ENCODE measurements at regions not wholly inside any gene's neighbourhood (a gene's known extent, or its start where the extent isn't known, plus 50 kb on each side); places are given as distances from the start of the nearest gene placed in this dataset.

DNA sequence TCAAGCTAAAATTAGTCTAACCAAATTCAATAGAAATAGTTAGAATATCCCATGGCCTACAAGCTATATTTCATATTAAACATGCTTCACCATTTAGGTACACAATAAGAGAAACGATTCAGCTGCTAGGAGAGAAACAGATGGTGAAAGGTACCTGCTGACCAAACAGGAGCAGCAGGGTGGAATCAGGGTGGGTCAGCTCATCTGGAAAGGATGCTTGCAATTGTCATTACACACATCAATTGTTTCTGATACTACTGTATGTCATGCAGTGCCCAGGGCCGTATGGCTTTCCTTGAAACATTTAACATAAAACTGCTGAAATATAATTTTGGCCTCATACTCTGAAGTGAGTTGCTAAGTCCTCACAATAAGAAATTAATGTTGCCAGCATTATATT is 776.0 kb downstream of the DACH1 start:
- DNase-seq (no peak), ATAC-seq (no peak)
- Histone ChIP-seq H3K27ac (no peak overlapping the region), H3K4me3 (no peak overlapping the region), H3K4me1 (no peaks in the 10 kb centered on the region), H3K27me3 (no peaks in the 10 kb centered on the region), H3K9me3 (no peaks in the 10 kb centered on the region), H3K36me3 (replicated peaks in 1 of 2; ENCODE audit: insufficient read depth in 1 of 2, low read depth in 2 of 2) (no peaks in the 10 kb centered on the region)
- intact Hi-C loops (cut with DNase I), result no loop called here
- TF ChIP-seq CTCF (IDR thresholded peaks at IDR 0.05) (no peak), POLR2A (IDR thresholded peaks at IDR 0.05) (no peak)
- WGBS, 2 donors, result 48 to 62% methylated on average over 2 of the region's 2 CpGs

DNA sequence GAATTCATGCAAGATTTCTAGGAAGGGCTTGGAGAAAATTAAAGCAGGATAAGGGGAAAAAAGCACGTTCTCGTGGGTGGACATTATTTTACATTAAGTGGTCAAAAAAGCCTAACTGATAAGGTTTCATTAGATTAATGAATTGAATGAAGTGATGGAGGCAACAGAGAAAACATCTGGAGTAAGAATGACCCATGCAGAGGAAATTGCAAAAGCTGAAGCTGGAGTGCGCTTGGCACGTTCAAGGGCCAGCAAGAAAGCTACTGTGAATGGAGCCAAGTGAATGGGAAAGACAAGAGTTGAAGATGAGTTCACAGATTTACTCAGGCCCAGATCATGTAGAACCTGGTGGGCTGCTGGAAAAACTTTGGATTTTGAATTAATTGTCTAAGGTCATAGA is 777.9 kb downstream of the DACH1 start:
- H3K4me1 ChIP-seq, result no peaks in the 10 kb centered on the region
- no peak for DNase-seq
- H3K27me3 ChIP-seq, result no peaks in the 10 kb centered on the region
- WGBS, 2 donors, result 70 to 72% methylated on average over 4 of the region's 4 CpGs
- no peaks in the 10 kb centered on the region for H3K36me3 ChIP-seq (replicated peaks in 1 of 2; ENCODE audit: insufficient read depth in 1 of 2, low read depth in 2 of 2)
- intact Hi-C loops (cut with DNase I), result no loop called here
- no peak overlapping the region for H3K27ac ChIP-seq
- no peak for ATAC-seq
- H3K4me3 ChIP-seq, result no peak overlapping the region
- no peak for TF ChIP-seq CTCF (IDR thresholded peaks at IDR 0.05)
- TF ChIP-seq POLR2A (IDR thresholded peaks at IDR 0.05), result no peak
- H3K9me3 ChIP-seq, result no peaks in the 10 kb centered on the region

GRCh38 chr13:71087432-71087831 is 779.6 kb downstream of the DACH1 start:
- intact Hi-C loops (cut with DNase I), result no loop called here
- H3K4me3 ChIP-seq, result no peak overlapping the region
- WGBS, 2 donors, result 86 to 92% methylated on average over 12 to 15 of the region's 16 CpGs
- H3K27ac ChIP-seq, result no peak overlapping the region
- DNase-seq (no peak), ATAC-seq (no peak)
- no peaks in the 10 kb centered on the region for H3K36me3 ChIP-seq (replicated peaks in 1 of 2; ENCODE audit: insufficient read depth in 1 of 2, low read depth in 2 of 2)
- no peaks in the 10 kb centered on the region for H3K9me3 ChIP-seq
- no peaks in the 10 kb centered on the region for H3K4me1 ChIP-seq
- H3K27me3 ChIP-seq, result no peaks in the 10 kb centered on the region
- TF ChIP-seq POLR2A (IDR thresholded peaks at IDR 0.05) (no peak), CTCF (IDR thresholded peaks at IDR 0.05) (no peak)

GRCh38 chr13:71087006-71087405 is 780.0 kb downstream of the DACH1 start:
- DNase-seq (no peak), ATAC-seq (no peak)
- Histone ChIP-seq H3K4me1 (no peaks in the 10 kb centered on the region), H3K4me3 (no peak overlapping the region), H3K27ac (no peak overlapping the region), H3K27me3 (no peaks in the 10 kb centered on the region), H3K36me3 (replicated peaks in 1 of 2; ENCODE audit: insufficient read depth in 1 of 2, low read depth in 2 of 2) (no peaks in the 10 kb centered on the region), H3K9me3 (no peaks in the 10 kb centered on the region)
- 48 to 61% methylated on average over 2 of the region's 2 CpGs for WGBS, 2 donors
- intact Hi-C loops (cut with DNase I), result no loop called here
- TF ChIP-seq CTCF (IDR thresholded peaks at IDR 0.05), result no peak

DNA sequence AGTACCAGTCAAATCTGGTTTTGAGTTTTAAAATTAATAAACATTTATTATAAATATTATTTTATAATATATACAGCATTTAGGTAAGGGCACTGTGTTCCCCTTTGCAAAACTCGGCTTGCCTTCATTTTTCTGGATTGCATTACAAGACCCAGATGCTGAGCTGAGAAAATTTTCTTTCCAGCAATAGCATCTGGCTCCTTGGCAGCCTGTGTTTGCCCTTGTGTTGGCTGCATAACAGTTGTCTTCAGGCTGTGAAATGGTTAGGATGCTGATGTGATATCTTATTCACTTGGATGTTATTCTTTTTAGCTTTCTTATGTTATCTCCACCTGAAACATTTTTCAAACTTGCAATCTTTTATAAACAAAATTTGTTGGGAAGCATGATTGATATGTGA is 784.4 kb downstream of the DACH1 start:
- WGBS, 2 donors, result 38 to 41% methylated on average over 1 of the region's 1 CpG

More for the DNA sequence above, 784.4 kb downstream of the DACH1 start:
- no peak overlapping the region for H3K4me3 ChIP-seq
- no peaks in the 10 kb centered on the region for H3K27me3 ChIP-seq
- H3K9me3 ChIP-seq, result no peaks in the 10 kb centered on the region
- ATAC-seq (no peak), DNase-seq (no peak)
- TF ChIP-seq CTCF (IDR thresholded peaks at IDR 0.05) (no peak), POLR2A (IDR thresholded peaks at IDR 0.05) (no peak)
- intact Hi-C loops (cut with DNase I), result no loop called here
- no peaks in the 10 kb centered on the region for H3K36me3 ChIP-seq (replicated peaks in 1 of 2; ENCODE audit: insufficient read depth in 1 of 2, low read depth in 2 of 2)
- H3K4me1 ChIP-seq, result no peaks in the 10 kb centered on the region
- H3K27ac ChIP-seq, result no peak overlapping the region
